Suprapubic skin (tissue), 4 donors: ENCODE measurements at regions not wholly inside any gene's neighbourhood (a gene's known extent, or its start where the extent isn't known, plus 50 kb on each side); places are given as distances from the start of the nearest gene placed in this dataset.

Experiments used
- CTCF ChIP-seq, 2 donors: fragments of 200-600 bp in 1 of 2; fragments of 450-650 bp in 1 of 2; sonication (generic) in 1 of 2; IDR thresholded peaks; one replicate each; pipeline ENCODE4 v1.5.1; 2016 to 2019; ENCODE audit warnings: antibody characterized with exemption in 2 of 2, mild to moderate bottlenecking in 1 of 2, moderate library complexity in 1 of 2
- POLR2A ChIP-seq, 2 donors: fragments of 450-650 bp; IDR thresholded peaks; one replicate each; pipeline ENCODE4 v1.6.1; 2017; ENCODE audit warnings: antibody characterized with exemption in 2 of 2, mild to moderate bottlenecking in 2 of 2, moderate library complexity in 2 of 2
- POLR2AphosphoS5 ChIP-seq, 3 donors: sonication (generic); formaldehyde crosslinking; IDR thresholded peaks; one replicate each; pipeline ENCODE4 v1.6.1; 2017; ENCODE audit warnings: antibody characterized with exemption in 3 of 3

- TF ChIP-seq CTCF (IDR thresholded peaks at IDR 0.05) (no peak), POLR2AphosphoS5 (IDR thresholded peaks at IDR 0.05) (no peak), POLR2A (IDR thresholded peaks at IDR 0.05) (no peak)
Measured at GRCh38 chr13:22964245-22964966, 216.4 kb upstream of the SGCG start.
